Endothelial cell of umbilical vein (primary cell): ENCODE measurements at regions not wholly inside any gene's neighbourhood (a gene's known extent, or its start where the extent isn't known, plus 50 kb on each side); places are given as distances from the start of the nearest gene placed in this dataset.

Experiments
- BruUV-seq: library from RNA; stranded (reverse); fragments of 400-500 nt; replicated peaks from 2 replicates; lab custom pipeline; 2021; lab: Mats Ljungman, UMichigan
- CTCF ChIA-PET: fragments of 300-600, 350-600 bp; sonication (Branson Sonifier 250); formaldehyde crosslinking; loops from one replicate; lab custom pipeline; 2021; ENCODE audit warnings: antibody characterized with exemption, inconsistent platforms; lab: Charles Lee
- POLR2A ChIA-PET: fragments of 300-600, 350-600 bp; sonication (Branson Sonifier 250); formaldehyde crosslinking; loops from one replicate; lab custom pipeline; 2021; ENCODE audit warnings: antibody characterized with exemption, inconsistent platforms; lab: Charles Lee
- DNase-seq: peaks from one replicate; pipeline ENCODE4 v3.0.0-alpha.2; 2011; ENCODE audit warnings: low read depth, low spot score
- FAIRE-seq: peaks from 2 replicates; lab custom pipeline; 2011; peaks lifted over from hg19 to GRCh38; lab: Jason Lieb, UNC
- H2AFZ ChIP-seq: 2 replicates; pipeline ENCODE4 v1.6.0; 2012; ENCODE audit warnings: low read depth, low read length, control low read depth, inconsistent platforms
- H3K27ac ChIP-seq: 2 replicates; pipeline ENCODE4 v1.5.1; 2011; ENCODE audit warnings: low read depth, mild to moderate bottlenecking, control low read depth, low read length, moderate library complexity; ENCODE audit not compliant: insufficient read depth
- H3K27me3 ChIP-seq, 2 experiments: 2 replicates each; pipeline versions ENCODE4 v1.6.0 to v1.6.1; 2011; ENCODE audit warnings: low read length in 2 of 2, mixed read lengths in 1 of 2; ENCODE audit not compliant: control insufficient read depth in 2 of 2, insufficient read depth in 2 of 2
- H3K36me3 ChIP-seq, 2 experiments: 2 replicates in 1 of 2; 3 replicates in 1 of 2; pipeline ENCODE4 v1.5.1; 2011; ENCODE audit warnings: low read length in 2 of 2, mild to moderate bottlenecking in 1 of 2, moderate library complexity in 1 of 2; ENCODE audit not compliant: control insufficient read depth in 2 of 2, insufficient read depth in 2 of 2; ENCODE audit errors: extremely low read depth in 1 of 2
- H3K4me1 ChIP-seq: 3 replicates; pipeline ENCODE4 v1.5.1; 2011; ENCODE audit warnings: mild to moderate bottlenecking, low read length; ENCODE audit not compliant: control insufficient read depth, insufficient read depth; ENCODE audit errors: extremely low read depth
- H3K4me2 ChIP-seq: 2 replicates; pipeline ENCODE4 v1.6.1; 2011; ENCODE audit warnings: low read length, control low read depth, mixed read lengths; ENCODE audit not compliant: insufficient read depth
- H3K4me3 ChIP-seq, 3 experiments: fragments of 200-600 bp in 1 of 3; sonication (generic), shearing (Covaris generic) in 1 of 3; replicated peaks in 1 of 3; 2 replicates each; pipeline ENCODE4 v1.5.1; 2011 to 2016; ENCODE audit warnings: control low read depth in 3 of 3, low read length in 3 of 3, mild to moderate bottlenecking in 2 of 3, inconsistent platforms in 1 of 3, low read depth in 1 of 3, moderate library complexity in 1 of 3; ENCODE audit not compliant: insufficient read depth in 1 of 3
- H3K79me2 ChIP-seq: 2 replicates; pipeline ENCODE4 v1.6.0; 2012; ENCODE audit warnings: low read length, inconsistent platforms; ENCODE audit not compliant: control insufficient read depth, insufficient read depth
- H3K9ac ChIP-seq: replicated peaks from 2 replicates; pipeline ENCODE3; 2011; ENCODE audit warnings: low read length, control low read depth; ENCODE audit not compliant: insufficient read depth; ENCODE audit errors: extremely low read depth
- H3K9me1 ChIP-seq: replicated peaks from 3 replicates; pipeline ENCODE4 v1.6.0; 2011; ENCODE audit warnings: mild to moderate bottlenecking, low read length; ENCODE audit not compliant: control insufficient read depth, insufficient read depth; ENCODE audit errors: extremely low read depth
- H3K9me3 ChIP-seq: replicated peaks from 2 replicates; pipeline ENCODE4 v1.5.1; 2012; ENCODE audit warnings: low read length, inconsistent platforms; ENCODE audit not compliant: control insufficient read depth, insufficient read depth
- H4K20me1 ChIP-seq: replicated peaks from 2 replicates; pipeline ENCODE3; 2011; ENCODE audit warnings: mild to moderate bottlenecking, low read length; ENCODE audit not compliant: control insufficient read depth, insufficient read depth; ENCODE audit errors: extremely low read depth
- EZH2 ChIP-seq: IDR thresholded peaks from 2 replicates; pipeline ENCODE4 v1.6.1; 2012; ENCODE audit warnings: borderline replicate concordance, low read depth, mild to moderate bottlenecking, moderate library complexity, low read length, inconsistent platforms; ENCODE audit not compliant: severe bottlenecking
- FOS ChIP-seq: IDR thresholded peaks from 2 replicates; pipeline ENCODE4 v1.6.1; 2011; ENCODE audit warnings: mild to moderate bottlenecking, low read length, moderate library complexity, borderline replicate concordance; ENCODE audit not compliant: insufficient read depth
- GATA2 ChIP-seq: IDR thresholded peaks from 2 replicates; pipeline ENCODE4 v1.7.0; 2011; ENCODE audit warnings: low read depth, mild to moderate bottlenecking, moderate library complexity, mixed read lengths, low read length; ENCODE audit not compliant: insufficient read length, insufficient read depth
- JUN ChIP-seq: IDR thresholded peaks from 2 replicates; pipeline ENCODE4 v1.6.1; 2011; ENCODE audit warnings: borderline replicate concordance, low read depth; ENCODE audit not compliant: insufficient read length, insufficient read depth
- MYC ChIP-seq: IDR thresholded peaks from one replicate; pipeline ENCODE4 v1.6.1; 2011; ENCODE audit warnings: mild to moderate bottlenecking, low read depth, low read length
- POLR2A ChIP-seq: IDR thresholded peaks from 2 replicates; pipeline ENCODE4 v1.6.1; 2012; ENCODE audit warnings: low read depth, mild to moderate bottlenecking, control low read depth, low read length
- POLR2AphosphoS5 ChIP-seq: IDR thresholded peaks from 2 replicates; pipeline ENCODE4 v1.6.1; 2012; ENCODE audit warnings: low read depth, mild to moderate bottlenecking, control low read depth, low read length, moderate library complexity; ENCODE audit not compliant: insufficient read depth
- dilution Hi-C: fragments of 300-500 bp; cut with MboI; formaldehyde crosslinking; loops from one replicate; pipeline ENCODE4 v1.15.0; 2019; ENCODE audit warnings: low sequenced_read_pairs; ENCODE audit not compliant: extremely low pct_ligation_motif_present
- intact Hi-C: fragments of 100-400 bp; cut with micrococcal nuclease; formaldehyde crosslinking; loops from one replicate; pipeline ENCODE4 v1.10.0; 2022
- TF ChIP-seq, protein P1 (sequence below), 2 donors: IDR thresholded peaks; 1 replicate in 1 of 2; 2 replicates in 1 of 2; pipeline ENCODE4 v1.5.1; 2011; ENCODE audit warnings: low read length in 2 of 2, mild to moderate bottlenecking in 2 of 2, moderate library complexity in 2 of 2, control low read depth in 1 of 2, inconsistent platforms in 1 of 2, low read depth in 1 of 2; ENCODE audit not compliant: insufficient read depth in 1 of 2; ENCODE audit errors: extremely low read depth in 1 of 2
- TF ChIP-seq, protein P2 (sequence below): IDR thresholded peaks from 2 replicates; pipeline ENCODE4 v1.6.1; 2011; ENCODE audit not compliant: insufficient read depth, insufficient read length

DNA sequence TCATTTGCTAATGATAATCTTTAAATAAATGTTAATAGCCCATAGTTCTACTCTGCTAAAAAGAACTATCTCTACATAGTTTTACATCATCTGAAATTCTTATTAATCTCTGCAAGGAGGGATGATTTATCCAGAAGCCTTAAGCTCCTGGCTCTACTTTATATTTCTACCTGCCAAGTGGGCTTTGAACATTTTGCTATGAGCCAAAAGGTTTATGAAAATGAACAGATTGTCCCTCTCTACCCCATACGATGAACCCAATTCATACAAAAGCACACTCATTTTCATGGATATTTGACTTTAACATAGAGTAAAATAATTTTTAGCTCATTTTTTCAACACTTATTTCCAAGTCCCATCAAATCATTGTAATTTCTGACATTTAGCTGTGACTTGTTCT is 611.0 kb downstream of the NSUN3 start:
- H3K79me2 ChIP-seq, result no peaks in the 10 kb centered on the region
- FAIRE-seq (no peak), DNase-seq (no peak)
- H3K9ac ChIP-seq, result no peak overlapping the region
- POLR2A ChIA-PET, result no interaction called here
- H3K9me3 ChIP-seq, result no peaks in the 10 kb centered on the region
- no peak overlapping the region for H3K4me3 ChIP-seq
- CTCF ChIA-PET, result no interaction called here
- H3K36me3 ChIP-seq, result no peaks in the 10 kb centered on the region
- no peaks in the 10 kb centered on the region for H3K4me1 ChIP-seq
- H3K27ac ChIP-seq, result no peak overlapping the region
- intact Hi-C loops, result no loop called here
- dilution Hi-C loops, result no loop called here
- H3K4me2 ChIP-seq, result no peak overlapping the region
- no peak for TF ChIP-seq FOS
- no peak for TF ChIP-seq JUN
- TF ChIP-seq POLR2AphosphoS5, result no peak
- TF ChIP-seq, protein P1, sequence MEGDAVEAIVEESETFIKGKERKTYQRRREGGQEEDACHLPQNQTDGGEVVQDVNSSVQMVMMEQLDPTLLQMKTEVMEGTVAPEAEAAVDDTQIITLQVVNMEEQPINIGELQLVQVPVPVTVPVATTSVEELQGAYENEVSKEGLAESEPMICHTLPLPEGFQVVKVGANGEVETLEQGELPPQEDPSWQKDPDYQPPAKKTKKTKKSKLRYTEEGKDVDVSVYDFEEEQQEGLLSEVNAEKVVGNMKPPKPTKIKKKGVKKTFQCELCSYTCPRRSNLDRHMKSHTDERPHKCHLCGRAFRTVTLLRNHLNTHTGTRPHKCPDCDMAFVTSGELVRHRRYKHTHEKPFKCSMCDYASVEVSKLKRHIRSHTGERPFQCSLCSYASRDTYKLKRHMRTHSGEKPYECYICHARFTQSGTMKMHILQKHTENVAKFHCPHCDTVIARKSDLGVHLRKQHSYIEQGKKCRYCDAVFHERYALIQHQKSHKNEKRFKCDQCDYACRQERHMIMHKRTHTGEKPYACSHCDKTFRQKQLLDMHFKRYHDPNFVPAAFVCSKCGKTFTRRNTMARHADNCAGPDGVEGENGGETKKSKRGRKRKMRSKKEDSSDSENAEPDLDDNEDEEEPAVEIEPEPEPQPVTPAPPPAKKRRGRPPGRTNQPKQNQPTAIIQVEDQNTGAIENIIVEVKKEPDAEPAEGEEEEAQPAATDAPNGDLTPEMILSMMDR (IDR thresholded peaks at IDR 0.05; ENCODE audit: extremely low read depth in 1 of 2, insufficient read depth in 1 of 2, low read depth in 1 of 2, low read length in 2 of 2), result no peak
- TF ChIP-seq MYC, result no peak
- no peak for TF ChIP-seq EZH2
- TF ChIP-seq GATA2, result no peak
- TF ChIP-seq POLR2A, result no peak
- TF ChIP-seq, protein P2, sequence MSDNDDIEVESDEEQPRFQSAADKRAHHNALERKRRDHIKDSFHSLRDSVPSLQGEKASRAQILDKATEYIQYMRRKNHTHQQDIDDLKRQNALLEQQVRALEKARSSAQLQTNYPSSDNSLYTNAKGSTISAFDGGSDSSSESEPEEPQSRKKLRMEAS, result no peak
- no peak overlapping the region for H2AFZ ChIP-seq
- H3K27me3 ChIP-seq, result no peaks in the 10 kb centered on the region
- no peaks in the 10 kb centered on the region for H3K9me1 ChIP-seq
- no TSS peak for BruUV-seq
- H4K20me1 ChIP-seq, result no peaks in the 10 kb centered on the region
